GM23338 (cell line): ENCODE measurements at regions not wholly inside any gene's neighbourhood (a gene's known extent, or its start where the extent isn't known, plus 50 kb on each side); places are given as distances from the start of the nearest gene placed in this dataset.
"Not testable (repeated sequence)": the region's sequence is repeated elsewhere in the genome, so short reads cannot be mapped to it uniquely, and the experiment has no call there.

ENCODE experiments used
- ATAC-seq: fragments of 200-7000 bp; cut with Tn5 transposase; 3 replicates; pipeline ENCODE4 v1.9.1; 2020
- DNase-seq: peaks from one replicate; pipeline ENCODE4 v3.0.0-alpha.2; 2015; ENCODE audit warnings: low spot score
- H2AFZ ChIP-seq: fragments of 200-600 bp; sonication (generic); 2 replicates; pipeline ENCODE4 v1.8.0; 2016; ENCODE audit warnings: antibody characterized with exemption, mild to moderate bottlenecking, moderate library complexity
- H3F3A ChIP-seq: fragments of 200-600 bp; sonication (generic); replicated peaks from 2 replicates; pipeline ENCODE4 v1.8.0; 2017; ENCODE audit warnings: antibody characterized with exemption, mixed run types, low read depth
- H3K27ac ChIP-seq: fragments of 200-600 bp; sonication (generic); 2 replicates; pipeline ENCODE4 v1.6.1; 2016; ENCODE audit warnings: low read depth
- H3K27me3 ChIP-seq: fragments of 200-600 bp; sonication (generic); 2 replicates; pipeline ENCODE4 v1.8.0; 2016; ENCODE audit warnings: mild to moderate bottlenecking, mixed run types, moderate library complexity; ENCODE audit not compliant: insufficient read depth
- H3K36me3 ChIP-seq: fragments of 200-600 bp; sonication (generic); 2 replicates; pipeline ENCODE4 v1.8.0; 2016; ENCODE audit warnings: mild to moderate bottlenecking; ENCODE audit not compliant: insufficient read depth
- H3K4me1 ChIP-seq: fragments of 200-600 bp; sonication (generic); 2 replicates; pipeline ENCODE4 v1.8.0; 2016; ENCODE audit warnings: mild to moderate bottlenecking, moderate library complexity; ENCODE audit not compliant: insufficient read depth
- H3K4me2 ChIP-seq: fragments of 200-600 bp; sonication (generic); 2 replicates; pipeline ENCODE4 v1.7.1; 2017; ENCODE audit warnings: mixed run types
- H3K4me3 ChIP-seq: fragments of 200-600 bp; sonication (generic); 2 replicates; pipeline ENCODE4 v1.6.1; 2016; ENCODE audit warnings: mixed run types
- H3K79me2 ChIP-seq: fragments of 200-600 bp; sonication (generic); replicated peaks from 2 replicates; pipeline ENCODE4 v1.8.0; 2017; ENCODE audit warnings: mild to moderate bottlenecking; ENCODE audit not compliant: insufficient read depth
- H3K9me2 ChIP-seq: fragments of 200-600 bp; sonication (generic); 2 replicates; pipeline ENCODE4 v1.8.0; 2017; ENCODE audit not compliant: insufficient read depth
- H4K20me1 ChIP-seq: fragments of 200-600 bp; sonication (generic); replicated peaks from 2 replicates; pipeline ENCODE4 v1.8.0; 2017; ENCODE audit warnings: mild to moderate bottlenecking; ENCODE audit not compliant: insufficient read depth
- H3K27ac Mint-ChIP-seq: 2 replicates; pipeline ENCODE4 v1.8.0; 2020; ENCODE audit warnings: inconsistent platforms, mild to moderate bottlenecking, moderate library complexity, mixed read lengths
- H3K27me3 Mint-ChIP-seq: 3 replicates; pipeline ENCODE4 v1.8.0; 2022; ENCODE audit warnings: low read depth, mild to moderate bottlenecking, moderate library complexity, mixed read lengths, inconsistent platforms; ENCODE audit not compliant: insufficient read depth, poor library complexity
- H3K36me3 Mint-ChIP-seq: 3 replicates; pipeline ENCODE4 v1.8.0; 2021; ENCODE audit warnings: low read depth, mild to moderate bottlenecking, inconsistent platforms, moderate library complexity, mixed read lengths
- H3K4me1 Mint-ChIP-seq: 3 replicates; pipeline ENCODE4 v1.8.0; 2020; ENCODE audit warnings: mild to moderate bottlenecking, inconsistent platforms, mixed read lengths
- H3K4me3 Mint-ChIP-seq: 3 replicates; pipeline ENCODE4 v1.8.0; 2021; ENCODE audit warnings: moderate library complexity, mild to moderate bottlenecking, inconsistent platforms, mixed read lengths
- H3K9me3 Mint-ChIP-seq: 3 replicates; pipeline ENCODE4 v1.8.0; 2020; ENCODE audit warnings: moderate library complexity, mild to moderate bottlenecking, inconsistent platforms, mixed read lengths
- CREB1 ChIP-seq: fragments of 250-450 bp; sonication (Bioruptor Pico); IDR thresholded peaks from 2 replicates; pipeline ENCODE4 v1.5.0; 2020; ENCODE audit warnings: low read depth, mild to moderate bottlenecking, moderate library complexity
- ETS1 ChIP-seq: IDR thresholded peaks from 2 replicates; pipeline ENCODE4 v1.6.1; 2016; ENCODE audit warnings: antibody characterized with exemption
- NANOG ChIP-seq: IDR thresholded peaks from 2 replicates; pipeline ENCODE4 v1.6.1; 2016; ENCODE audit warnings: antibody characterized with exemption, borderline replicate concordance
- POLR2AphosphoS5 ChIP-seq: IDR thresholded peaks from 2 replicates; pipeline ENCODE4 v1.6.1; 2016; ENCODE audit warnings: antibody characterized with exemption, low read depth
- STAT1 ChIP-seq: IDR thresholded peaks from one replicate; pipeline ENCODE4 v1.6.1; 2016; ENCODE audit warnings: antibody characterized with exemption; ENCODE audit not compliant: unreplicated experiment
- ZNF462 ChIP-seq: fragments of 250-450 bp; sonication (Bioruptor Pico); IDR thresholded peaks from 2 replicates; pipeline ENCODE4 v1.5.0; 2020; ENCODE audit warnings: mild to moderate bottlenecking, moderate library complexity

GRCh38 chr11:29051935-29052334, 943.7 kb downstream of the METTL15 start (continued):
- TF ChIP-seq ETS1 (no peak), NANOG (no peak)

GRCh38 chr11:29050962-29051361, 942.8 kb downstream of the METTL15 start:
- H3K4me3 Mint-ChIP-seq, H3K4me1 ChIP-seq, ATAC-seq, H3K4me3 ChIP-seq, H3K27ac Mint-ChIP-seq, H3K27me3 Mint-ChIP-seq, H3K27me3 ChIP-seq, H3K36me3 Mint-ChIP-seq, H3K36me3 ChIP-seq, H2AFZ ChIP-seq, H3K4me1 Mint-ChIP-seq, H3K27ac ChIP-seq, H3K4me2 ChIP-seq, H3F3A ChIP-seq, H3K79me2 ChIP-seq, H4K20me1 ChIP-seq, DNase-seq: not testable (repeated sequence)
- H3K9me3 Mint-ChIP-seq = peaks cover 19% of the 10 kb centered on the region
- peaks cover 10% of the 10 kb centered on the region for H3K9me2 ChIP-seq

- Histone ChIP-seq H3F3A (no peaks in the 10 kb centered on the region), H3K36me3 (no peaks in the 10 kb centered on the region), H3K27me3 (no peaks in the 10 kb centered on the region), H3K79me2 (no peaks in the 10 kb centered on the region), H3K4me2 (no peak overlapping the region), H2AFZ (no peak overlapping the region), H3K4me3 (no peak overlapping the region), H3K27ac (no peak overlapping the region), H4K20me1 (no peaks in the 10 kb centered on the region), H3K9me2 (no peaks in the 10 kb centered on the region), H3K4me1 (no peaks in the 10 kb centered on the region)
- Mint-ChIP-seq H3K4me1 (no peaks in the 10 kb centered on the region; the same call in 2 of the 3 replicates), H3K27me3 (no peaks in the 10 kb centered on the region), H3K9me3 (no peaks in the 10 kb centered on the region), H3K4me3 (no peak overlapping the region), H3K36me3 (no peaks in the 10 kb centered on the region), H3K27ac (no peak overlapping the region)
- no peak for DNase-seq
- no peak for TF ChIP-seq CREB1 (CRISPR knock-in tag)
- TF ChIP-seq STAT1 = no peak
- TF ChIP-seq ZNF462 = no peak
- TF ChIP-seq POLR2AphosphoS5 = no peak
- ATAC-seq = no peak
Observed at GRCh38 chr11:29040489-29040888, 932.3 kb downstream of the METTL15 start.
